ENCODE measurements at regions not wholly inside any gene's neighbourhood (a gene's known extent, or its start where the extent isn't known, plus 50 kb on each side); places are given as distances from the start of the nearest gene placed in this dataset.

GRCh38 chrX:121886557-121886956 lies 839.1 kb downstream of the GLUD2 start:
- FAIRE-seq: no peak
- no peak for TF ChIP-seq SPI1 (IDR thresholded peaks at IDR 0.05; ENCODE audit: low read depth, low read length)
- no peak for TF ChIP-seq TAF1 (IDR thresholded peaks at IDR 0.05; ENCODE audit: low read depth, low read length)
- DNase-seq (ENCODE audit: insufficient read length, low spot score): no peak

DNA sequence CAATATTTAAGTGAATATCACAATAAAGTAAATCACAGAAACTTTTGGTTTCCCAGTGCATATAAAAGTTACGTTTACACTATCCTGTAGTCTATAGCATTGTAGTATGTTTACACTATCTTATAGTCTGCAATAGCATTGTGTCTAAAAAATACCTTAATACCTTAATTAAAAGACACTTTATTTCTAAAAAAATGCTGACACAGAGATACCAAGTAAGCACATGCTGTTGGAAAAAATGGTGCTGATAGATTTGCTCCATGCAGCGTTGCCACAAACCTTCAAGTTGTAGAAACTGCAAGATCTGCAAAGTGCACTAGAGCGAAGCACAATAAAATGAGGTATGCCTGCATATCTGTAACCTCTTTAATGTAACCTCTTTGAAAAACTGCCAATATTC lies 847.3 kb downstream of the GLUD2 start:
- FAIRE-seq: no peak
- no peak for TF ChIP-seq POU2F2 (IDR thresholded peaks at IDR 0.05; ENCODE audit: low read depth, low read length)
- TF ChIP-seq TAF1 (IDR thresholded peaks at IDR 0.05; ENCODE audit: low read depth, low read length): no peak
- TF ChIP-seq POLR2AphosphoS5 (IDR thresholded peaks at IDR 0.05; ENCODE audit: low read depth, low read length): no peak
- TF ChIP-seq PAX5 (IDR thresholded peaks at IDR 0.05; ENCODE audit: insufficient read depth, low read length, severe bottlenecking): no peak
- TF ChIP-seq POLR2A (IDR thresholded peaks at IDR 0.05; ENCODE audit: low read depth, low read length): no peak
- no peak for TF ChIP-seq SPI1 (IDR thresholded peaks at IDR 0.05; ENCODE audit: low read depth, low read length)
- DNase-seq (ENCODE audit: insufficient read length, low spot score): no peak

DNA sequence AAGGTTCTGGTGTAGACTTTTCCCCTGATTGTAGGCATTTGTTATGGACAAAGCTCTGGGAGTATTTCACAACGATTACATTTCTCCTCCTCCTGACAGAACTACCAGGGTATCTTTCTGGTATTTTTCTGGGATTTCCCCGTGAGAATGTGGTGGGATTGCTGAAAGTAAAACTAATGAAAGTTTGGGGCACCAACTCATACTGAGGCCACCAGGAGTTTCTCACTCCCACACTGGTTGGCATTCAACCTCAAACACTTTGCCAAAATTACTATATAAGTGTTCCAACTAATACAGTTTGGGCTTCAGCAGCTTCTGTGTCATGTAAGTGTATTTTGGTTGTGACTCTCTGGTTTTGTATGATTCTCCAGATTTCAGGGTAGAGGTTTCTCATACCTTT lies 855.1 kb downstream of the GLUD2 start:
- FAIRE-seq (no peak), DNase-seq (ENCODE audit: insufficient read length, low spot score) (no peak)
- TF ChIP-seq POLR2AphosphoS5 (IDR thresholded peaks at IDR 0.05; ENCODE audit: low read depth, low read length): no peak

GRCh38 chrX:121903961-121904360 lies 856.6 kb downstream of the GLUD2 start:
- DNase-seq (ENCODE audit: insufficient read length, low spot score) (no peak), FAIRE-seq (no peak)
- no peak for TF ChIP-seq POLR2AphosphoS5 (IDR thresholded peaks at IDR 0.05; ENCODE audit: low read depth, low read length)
- TF ChIP-seq POLR2A (IDR thresholded peaks at IDR 0.05; ENCODE audit: low read depth, low read length): no peak
- no peak for TF ChIP-seq TAF1 (IDR thresholded peaks at IDR 0.05; ENCODE audit: low read depth, low read length)
- no peak for TF ChIP-seq SPI1 (IDR thresholded peaks at IDR 0.05; ENCODE audit: low read depth, low read length)
- no peak for TF ChIP-seq PAX5 (IDR thresholded peaks at IDR 0.05; ENCODE audit: insufficient read depth, low read length, severe bottlenecking)

DNA sequence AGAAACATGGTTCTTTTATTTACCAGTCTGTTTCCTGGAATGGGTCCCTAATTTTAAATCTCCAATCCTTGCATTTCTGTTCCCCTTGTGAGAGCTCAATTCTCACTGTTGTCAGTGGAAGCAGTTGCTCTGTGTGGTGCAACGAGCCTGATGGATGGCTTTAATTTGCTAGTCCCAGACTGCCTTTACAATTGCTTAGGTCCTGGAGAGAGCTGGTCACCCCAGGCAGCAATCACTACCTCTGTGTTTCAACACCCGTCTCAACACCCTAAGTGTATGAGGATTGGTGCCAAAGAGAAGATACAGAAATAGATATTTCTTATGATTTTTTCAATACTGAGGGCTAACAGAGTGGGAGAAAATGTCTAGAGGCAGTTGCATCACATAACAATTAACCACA lies 873.8 kb downstream of the GLUD2 start:
- FAIRE-seq (no peak), DNase-seq (ENCODE audit: insufficient read length, low spot score) (no peak)
- no peak for TF ChIP-seq TAF1 (IDR thresholded peaks at IDR 0.05; ENCODE audit: low read depth, low read length)
- no peak for TF ChIP-seq POLR2A (IDR thresholded peaks at IDR 0.05; ENCODE audit: low read depth, low read length)
- no peak for TF ChIP-seq SPI1 (IDR thresholded peaks at IDR 0.05; ENCODE audit: low read depth, low read length)
- no peak for TF ChIP-seq PAX5 (IDR thresholded peaks at IDR 0.05; ENCODE audit: insufficient read depth, low read length, severe bottlenecking)
- TF ChIP-seq POLR2AphosphoS5 (IDR thresholded peaks at IDR 0.05; ENCODE audit: low read depth, low read length): no peak
- TF ChIP-seq POU2F2 (IDR thresholded peaks at IDR 0.05; ENCODE audit: low read depth, low read length): no peak

DNA sequence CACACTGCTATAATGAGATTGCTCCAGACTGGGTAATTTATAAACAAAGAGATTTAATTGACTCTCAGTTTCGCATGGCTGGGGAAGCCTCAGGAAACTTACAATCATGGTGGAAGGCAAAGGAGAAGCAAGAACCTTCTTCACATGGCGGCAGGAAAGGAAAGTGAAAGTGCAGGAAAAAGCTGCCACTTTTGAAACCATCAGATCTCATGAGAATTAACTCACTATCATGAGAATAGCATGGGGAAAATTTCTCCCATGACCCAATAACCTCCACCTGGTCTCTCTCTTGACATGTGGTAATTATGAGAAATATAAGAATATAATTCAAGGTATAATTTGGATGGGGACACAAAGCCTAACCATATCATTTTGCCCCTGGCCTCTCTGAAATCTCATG lies 884.2 kb downstream of the GLUD2 start:
- no peak for FAIRE-seq
- TF ChIP-seq POLR2AphosphoS5 (IDR thresholded peaks at IDR 0.05; ENCODE audit: low read depth, low read length) (no peak), POU2F2 (IDR thresholded peaks at IDR 0.05; ENCODE audit: low read depth, low read length) (no peak), TAF1 (IDR thresholded peaks at IDR 0.05; ENCODE audit: low read depth, low read length) (no peak), POLR2A (IDR thresholded peaks at IDR 0.05; ENCODE audit: low read depth, low read length) (no peak), SPI1 (IDR thresholded peaks at IDR 0.05; ENCODE audit: low read depth, low read length) (no peak), PAX5 (IDR thresholded peaks at IDR 0.05; ENCODE audit: insufficient read depth, low read length, severe bottlenecking) (no peak)
- DNase-seq (ENCODE audit: insufficient read length, low spot score): no peak

GRCh38 chrX:121932688-121933087 lies 885.3 kb downstream of the GLUD2 start:
- DNase-seq (ENCODE audit: insufficient read length, low spot score): no peak
- FAIRE-seq: no peak
- no peak for TF ChIP-seq PAX5 (IDR thresholded peaks at IDR 0.05; ENCODE audit: insufficient read depth, low read length, severe bottlenecking)
- no peak for TF ChIP-seq POLR2AphosphoS5 (IDR thresholded peaks at IDR 0.05; ENCODE audit: low read depth, low read length)
- TF ChIP-seq TAF1 (IDR thresholded peaks at IDR 0.05; ENCODE audit: low read depth, low read length): no peak

GRCh38 chrX:121949041-121949760 lies 901.8 kb downstream of the GLUD2 start:
- no peak for FAIRE-seq
- no peak for TF ChIP-seq POU2F2 (IDR thresholded peaks at IDR 0.05; ENCODE audit: low read depth, low read length)
- TF ChIP-seq POLR2A (IDR thresholded peaks at IDR 0.05; ENCODE audit: low read depth, low read length): no peak
- TF ChIP-seq PAX5 (IDR thresholded peaks at IDR 0.05; ENCODE audit: insufficient read depth, low read length, severe bottlenecking): no peak
- TF ChIP-seq POLR2AphosphoS5 (IDR thresholded peaks at IDR 0.05; ENCODE audit: low read depth, low read length): no peak
- TF ChIP-seq SPI1 (IDR thresholded peaks at IDR 0.05; ENCODE audit: low read depth, low read length): no peak
- no peak for TF ChIP-seq TAF1 (IDR thresholded peaks at IDR 0.05; ENCODE audit: low read depth, low read length)

GRCh38 chrX:121958886-121959285 lies 911.5 kb downstream of the GLUD2 start:
- FAIRE-seq: no peak

More at GRCh38 chrX:121949041-121949760, 901.8 kb downstream of the GLUD2 start:
- DNase-seq (ENCODE audit: insufficient read length, low spot score): no peak

GRCh38 chrX:121975671-121976070 lies 928.3 kb downstream of the GLUD2 start:
- no peak for FAIRE-seq
- DNase-seq (ENCODE audit: insufficient read length, low spot score): no peak
- no peak for TF ChIP-seq POLR2A (IDR thresholded peaks at IDR 0.05; ENCODE audit: low read depth, low read length)
- no peak for TF ChIP-seq POLR2AphosphoS5 (IDR thresholded peaks at IDR 0.05; ENCODE audit: low read depth, low read length)
- no peak for TF ChIP-seq SPI1 (IDR thresholded peaks at IDR 0.05; ENCODE audit: low read depth, low read length)
- TF ChIP-seq POU2F2 (IDR thresholded peaks at IDR 0.05; ENCODE audit: low read depth, low read length): no peak
- TF ChIP-seq TAF1 (IDR thresholded peaks at IDR 0.05; ENCODE audit: low read depth, low read length): no peak
- TF ChIP-seq PAX5 (IDR thresholded peaks at IDR 0.05; ENCODE audit: insufficient read depth, low read length, severe bottlenecking): no peak

More at GRCh38 chrX:121958886-121959285, 911.5 kb downstream of the GLUD2 start:
- no peak for DNase-seq (ENCODE audit: insufficient read length, low spot score)
- TF ChIP-seq SPI1 (IDR thresholded peaks at IDR 0.05; ENCODE audit: low read depth, low read length): no peak
- no peak for TF ChIP-seq TAF1 (IDR thresholded peaks at IDR 0.05; ENCODE audit: low read depth, low read length)
- TF ChIP-seq POLR2A (IDR thresholded peaks at IDR 0.05; ENCODE audit: low read depth, low read length): no peak
